ENCODE measurements at regions not wholly inside any gene's neighbourhood (a gene's known extent, or its start where the extent isn't known, plus 50 kb on each side); places are given as distances from the start of the nearest gene placed in this dataset.
A peak's percentile ranks its signal among the peaks of the same experiment; 100 is the strongest.

- H3K27me3 ChIP-seq: no peaks in the 10 kb centered on the region
- no peaks in the 10 kb centered on the region for H3K36me3 ChIP-seq
- TF ChIP-seq, protein P1, sequence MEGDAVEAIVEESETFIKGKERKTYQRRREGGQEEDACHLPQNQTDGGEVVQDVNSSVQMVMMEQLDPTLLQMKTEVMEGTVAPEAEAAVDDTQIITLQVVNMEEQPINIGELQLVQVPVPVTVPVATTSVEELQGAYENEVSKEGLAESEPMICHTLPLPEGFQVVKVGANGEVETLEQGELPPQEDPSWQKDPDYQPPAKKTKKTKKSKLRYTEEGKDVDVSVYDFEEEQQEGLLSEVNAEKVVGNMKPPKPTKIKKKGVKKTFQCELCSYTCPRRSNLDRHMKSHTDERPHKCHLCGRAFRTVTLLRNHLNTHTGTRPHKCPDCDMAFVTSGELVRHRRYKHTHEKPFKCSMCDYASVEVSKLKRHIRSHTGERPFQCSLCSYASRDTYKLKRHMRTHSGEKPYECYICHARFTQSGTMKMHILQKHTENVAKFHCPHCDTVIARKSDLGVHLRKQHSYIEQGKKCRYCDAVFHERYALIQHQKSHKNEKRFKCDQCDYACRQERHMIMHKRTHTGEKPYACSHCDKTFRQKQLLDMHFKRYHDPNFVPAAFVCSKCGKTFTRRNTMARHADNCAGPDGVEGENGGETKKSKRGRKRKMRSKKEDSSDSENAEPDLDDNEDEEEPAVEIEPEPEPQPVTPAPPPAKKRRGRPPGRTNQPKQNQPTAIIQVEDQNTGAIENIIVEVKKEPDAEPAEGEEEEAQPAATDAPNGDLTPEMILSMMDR (IDR thresholded peaks at IDR 0.05): no peak
- H3K4me3 ChIP-seq: no peak overlapping the region
- no peak overlapping the region for H3K27ac ChIP-seq
- DNase-seq (ENCODE audit: low spot score in 2 of 2): no peak
- no peaks in the 10 kb centered on the region for H3K4me1 ChIP-seq
- no peaks in the 10 kb centered on the region for H3K9me3 ChIP-seq
- intact Hi-C loops (cut with DNase I): no loop called here
Observed at GRCh38 chr21:33126569-33126968, 56.6 kb downstream of the OLIG1 start.

- TF ChIP-seq, protein P1 (IDR thresholded peaks at IDR 0.05): peak; percentile 18 to 58 (median 51)
- Histone ChIP-seq H3K4me1 (no peaks in the 10 kb centered on the region), H3K36me3 (no peaks in the 10 kb centered on the region), H3K27ac (no peak overlapping the region), H3K4me3 (peak overlapping the region; percentile 26 to 41), H3K9me3 (no peaks in the 10 kb centered on the region), H3K27me3 (no peaks in the 10 kb centered on the region)
- peak in 1 of 2 donors; percentile 71 for DNase-seq (ENCODE audit: low spot score in 2 of 2)
- intact Hi-C loops (cut with DNase I): no loop called here
Observed at GRCh38 chr21:33127154-33127867, 57.4 kb downstream of the OLIG1 start.

GRCh38 chr21:33127868-33128242 lies 57.9 kb downstream of the OLIG1 start:
- TF ChIP-seq, protein P1 (IDR thresholded peaks at IDR 0.05): no peak
- no peaks in the 10 kb centered on the region for H3K9me3 ChIP-seq
- H3K4me1 ChIP-seq: no peaks in the 10 kb centered on the region
- H3K27me3 ChIP-seq: no peaks in the 10 kb centered on the region
- no peak overlapping the region for H3K4me3 ChIP-seq
- DNase-seq (ENCODE audit: low spot score in 2 of 2): no peak
- intact Hi-C loops (cut with DNase I): no loop called here
- H3K27ac ChIP-seq: no peak overlapping the region
- H3K36me3 ChIP-seq: no peaks in the 10 kb centered on the region

DNA sequence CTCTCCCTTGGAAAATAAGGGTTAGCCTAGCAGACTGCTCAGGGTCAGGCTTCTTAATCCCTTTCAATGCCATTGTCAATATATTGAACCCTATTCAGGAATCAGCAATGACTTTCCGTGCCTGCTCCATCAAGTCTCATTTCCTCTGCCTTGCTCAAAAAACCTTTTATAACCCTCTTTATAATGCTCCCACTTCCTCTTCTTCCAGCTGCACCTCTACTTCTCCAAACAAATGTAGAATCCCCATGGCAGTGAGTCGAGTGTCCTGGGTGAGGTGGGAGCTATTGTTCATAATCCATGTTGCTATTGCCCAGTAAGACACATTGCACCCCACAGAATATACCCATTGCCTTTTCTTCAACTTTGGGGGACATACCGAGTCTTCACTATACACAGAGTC lies 58.6 kb downstream of the OLIG1 start:
- DNase-seq (ENCODE audit: low spot score in 2 of 2): no peak
- no peaks in the 10 kb centered on the region for H3K9me3 ChIP-seq
- TF ChIP-seq, protein P1 (IDR thresholded peaks at IDR 0.05): no peak
- no peak overlapping the region for H3K4me3 ChIP-seq
- H3K27me3 ChIP-seq: no peaks in the 10 kb centered on the region
- H3K36me3 ChIP-seq: no peaks in the 10 kb centered on the region
- no peaks in the 10 kb centered on the region for H3K4me1 ChIP-seq
- no peak overlapping the region for H3K27ac ChIP-seq
- intact Hi-C loops (cut with DNase I): no loop called here

GRCh38 chr21:33132054-33132453 lies 62.1 kb downstream of the OLIG1 start:
- no peaks in the 10 kb centered on the region for H3K4me1 ChIP-seq
- DNase-seq (ENCODE audit: low spot score in 2 of 2): no peak
- H3K9me3 ChIP-seq: no peaks in the 10 kb centered on the region
- intact Hi-C loops (cut with DNase I): no loop called here
- no peak overlapping the region for H3K4me3 ChIP-seq
- H3K36me3 ChIP-seq: no peaks in the 10 kb centered on the region
- H3K27me3 ChIP-seq: no peaks in the 10 kb centered on the region
- no peak overlapping the region for H3K27ac ChIP-seq
- TF ChIP-seq, protein P1 (IDR thresholded peaks at IDR 0.05): no peak

GRCh38 chr21:33133892-33134291 lies 64.0 kb downstream of the OLIG1 start:
- Histone ChIP-seq H3K4me1 (no peaks in the 10 kb centered on the region), H3K36me3 (no peaks in the 10 kb centered on the region), H3K4me3 (no peak overlapping the region), H3K27me3 (no peaks in the 10 kb centered on the region), H3K27ac (no peak overlapping the region), H3K9me3 (no peaks in the 10 kb centered on the region)
- DNase-seq (ENCODE audit: low spot score in 2 of 2): no peak
- TF ChIP-seq, protein P1 (IDR thresholded peaks at IDR 0.05): no peak
- intact Hi-C loops (cut with DNase I): no loop called here

Data from ascending aorta (tissue), 2 donors.